NB4 (cell line): ENCODE measurements at regions not wholly inside any gene's neighbourhood (a gene's known extent, or its start where the extent isn't known, plus 50 kb on each side); places are given as distances from the start of the nearest gene placed in this dataset.
"Not testable (repeated sequence)": the region's sequence is repeated elsewhere in the genome, so short reads cannot be mapped to it uniquely, and the experiment has no call there.

Experiments
- DNase-seq: peaks from one replicate; pipeline ENCODE4 v3.0.0; 2010; ENCODE audit warnings: low read depth
- H3K4me3 ChIP-seq: one replicate; pipeline ENCODE4 v1.5.1; 2011; ENCODE audit warnings: mild to moderate bottlenecking, low read depth, low read length, moderate library complexity
- CTCF ChIP-seq: IDR thresholded peaks from one replicate; pipeline ENCODE4 v1.5.1; 2012; ENCODE audit warnings: low read depth, low read length
- MAX ChIP-seq: IDR thresholded peaks from 2 replicates; pipeline ENCODE4 v1.6.1; 2011; ENCODE audit warnings: low read depth, low read length
- MYC ChIP-seq: IDR thresholded peaks from 2 replicates; pipeline ENCODE4 v1.6.1; 2011; ENCODE audit warnings: low read depth, low read length
- POLR2A ChIP-seq: IDR thresholded peaks from 2 replicates; pipeline ENCODE4 v1.6.1; 2011; ENCODE audit warnings: mild to moderate bottlenecking; ENCODE audit not compliant: insufficient read length; ENCODE audit errors: extremely low read depth

- TF ChIP-seq POLR2A (no peak), CTCF (no peak), MYC (no peak), MAX (no peak)
- no peak for DNase-seq
- no peak overlapping the region for H3K4me3 ChIP-seq
These were observed 71.3 kb upstream of the SMAD3 start for GRCh38 chr15:66993874-66994696.

GRCh38 chr15:66994927-66995656, 70.3 kb upstream of the SMAD3 start:
- no peak for DNase-seq
- no peak overlapping the region for H3K4me3 ChIP-seq
- TF ChIP-seq POLR2A, result no peak
- no peak for TF ChIP-seq CTCF
- TF ChIP-seq MAX, result no peak
- no peak for TF ChIP-seq MYC

GRCh38 chr15:66996094-66996493, 69.3 kb upstream of the SMAD3 start:
- no peak for DNase-seq
- no peak overlapping the region for H3K4me3 ChIP-seq
- TF ChIP-seq CTCF (no peak), MYC (no peak), MAX (no peak), POLR2A (no peak)

- no peak for TF ChIP-seq MAX
- H3K4me3 ChIP-seq, result no peak overlapping the region
- no peak for DNase-seq
These were observed 68.2 kb upstream of the SMAD3 start for GRCh38 chr15:66997212-66997611.

GRCh38 chr15:66998234-66998633, 67.2 kb upstream of the SMAD3 start:
- H3K4me3 ChIP-seq, DNase-seq: not testable (repeated sequence)

- no peak for DNase-seq
- TF ChIP-seq MYC, result no peak
- TF ChIP-seq POLR2A, result no peak
- no peak for TF ChIP-seq CTCF
- no peak for TF ChIP-seq MAX
- no peak overlapping the region for H3K4me3 ChIP-seq
These were observed 66.1 kb upstream of the SMAD3 start for GRCh38 chr15:66999046-66999968.
